GM12872 (cell line): ENCODE measurements at regions not wholly inside any gene's neighbourhood (a gene's known extent, or its start where the extent isn't known, plus 50 kb on each side); places are given as distances from the start of the nearest gene placed in this dataset.

Experiments
- CTCF ChIP-seq: IDR thresholded peaks from 3 replicates; pipeline ENCODE4 v1.5.1; 2011; ENCODE audit warnings: low read depth, mild to moderate bottlenecking, low read length, moderate library complexity; ENCODE audit not compliant: insufficient read depth

GRCh38 chr22:25360411-25360810 lies 141.0 kb downstream of the CRYBB2 start:
- no peak for TF ChIP-seq CTCF

GRCh38 chr22:25360891-25361645 lies 141.6 kb downstream of the CRYBB2 start:
- no peak for TF ChIP-seq CTCF

DNA sequence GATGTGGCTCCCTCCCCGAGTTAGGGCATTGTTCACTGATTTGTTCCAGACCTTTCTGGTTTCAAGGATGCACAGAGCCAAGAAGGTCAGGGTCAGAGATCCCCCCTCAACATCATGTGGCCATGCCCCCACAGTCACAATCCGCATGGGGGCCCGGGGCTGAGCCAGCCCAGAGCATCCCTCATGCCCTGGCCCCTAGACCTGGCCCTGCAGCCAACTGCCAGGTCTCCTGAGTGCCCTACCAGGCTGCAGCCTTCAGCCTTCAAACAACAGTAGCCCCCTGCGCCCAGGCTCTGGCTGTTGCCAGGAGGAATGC lies 142.4 kb downstream of the CRYBB2 start:
- TF ChIP-seq CTCF = no peak

DNA sequence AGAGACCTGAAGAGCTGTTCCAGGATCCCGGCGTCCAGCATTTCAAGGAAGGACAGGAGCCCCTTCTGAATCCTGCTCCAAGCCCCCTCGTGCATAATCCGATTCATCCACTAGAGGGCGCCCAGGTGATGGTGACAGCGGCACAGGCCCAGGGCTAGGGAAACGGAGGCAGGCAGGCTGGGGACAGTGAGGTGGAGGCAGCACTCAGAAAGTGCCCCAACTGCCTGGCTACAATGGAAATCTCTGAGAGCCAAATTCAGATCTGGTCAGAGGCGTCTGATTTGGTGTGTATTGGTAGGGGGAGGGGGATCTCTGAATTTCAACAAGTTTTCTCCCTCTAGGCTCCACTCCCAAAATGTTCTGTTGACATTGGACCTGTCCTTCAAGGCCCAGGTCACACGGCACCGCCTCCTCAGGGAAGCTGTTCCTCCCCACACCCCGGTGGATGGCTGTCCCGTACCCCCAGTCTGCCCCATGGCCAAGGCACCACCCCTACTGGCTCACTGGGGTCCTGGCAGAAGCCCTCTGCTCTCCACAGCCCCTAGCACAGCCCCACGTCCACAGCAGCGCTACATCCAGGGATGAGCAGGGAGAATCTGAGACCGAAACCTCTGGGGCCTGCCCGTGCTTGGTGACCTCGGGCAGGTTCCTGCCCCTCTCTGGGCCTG lies 142.9 kb downstream of the CRYBB2 start:
- peak; percentile 88 for TF ChIP-seq CTCF

- TF ChIP-seq CTCF = no peak
Observed at GRCh38 chr22:25362883-25363240, 143.4 kb downstream of the CRYBB2 start.

- no peak for TF ChIP-seq CTCF
Observed at GRCh38 chr22:25363474-25363873, 144.0 kb downstream of the CRYBB2 start.

- TF ChIP-seq CTCF = no peak
Observed at GRCh38 chr22:25364281-25364680, 144.8 kb downstream of the CRYBB2 start.
